ENCODE measurements at regions not wholly inside any gene's neighbourhood (a gene's known extent, or its start where the extent isn't known, plus 50 kb on each side); places are given as distances from the start of the nearest gene placed in this dataset.

DNA sequence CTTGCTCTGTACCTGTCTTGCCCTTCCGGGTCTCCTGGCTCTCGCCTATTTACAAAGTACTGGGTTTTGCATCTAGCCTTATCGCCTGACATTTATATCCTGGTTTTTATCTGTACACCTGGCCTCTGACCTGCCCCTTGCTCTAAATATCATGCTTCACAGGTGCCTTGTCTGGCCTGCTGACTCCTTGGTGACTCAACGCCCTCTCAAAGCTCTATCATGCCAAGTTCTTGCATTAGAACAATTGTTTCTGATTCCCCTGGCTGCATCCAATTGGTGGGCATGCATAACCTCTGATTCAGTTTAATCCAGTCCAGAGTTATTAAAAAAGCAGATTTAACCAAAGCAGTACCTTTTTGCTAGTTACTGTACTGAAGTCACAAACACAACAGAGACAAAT, 113.9 kb upstream of the CCDC68 start:
- Histone ChIP-seq H3K79me2 (ENCODE audit: insufficient read depth, low read length) (no peaks in the 10 kb centered on the region), H3K36me3 (ENCODE audit: control insufficient read depth in 1 of 2, insufficient read depth in 2 of 2, low read length in 2 of 2) (no peaks in the 10 kb centered on the region), H4K20me1 (ENCODE audit: insufficient read depth) (no peaks in the 10 kb centered on the region), H3K27ac (ENCODE audit: low read depth, low read length) (no peak overlapping the region), H3K4me1 (ENCODE audit: control insufficient read depth in 1 of 2, insufficient read depth in 2 of 2, low read length in 2 of 2) (no peaks in the 10 kb centered on the region), H3K9me2 (ENCODE audit: insufficient read depth) (no peaks in the 10 kb centered on the region), H3K27me3 (ENCODE audit: insufficient read depth, low read length) (peaks cover 12% of the 10 kb centered on the region; the same call in 1 of the 2 replicates), H3K4me2 (ENCODE audit: low read length) (no peak overlapping the region), H3K9ac (ENCODE audit: low read length) (no peak overlapping the region), H3K4me3 (replicated peaks in 1 of 2; ENCODE audit: low read depth in 1 of 2, low read length in 2 of 2) (no peak overlapping the region), H2AFZ (ENCODE audit: low read depth, low read length, poor library complexity, severe bottlenecking) (no peak overlapping the region), H3K9me3 (ENCODE audit: control insufficient read depth in 1 of 2, insufficient read depth in 1 of 2, low read depth in 1 of 2, low read length in 2 of 2) (no peaks in the 10 kb centered on the region)
- ChIA-PET POLR2A (no interaction called here), RAD21 (ENCODE audit: low non-redundant PET in 1 of 2, low total read pairs in 2 of 2, uncharacterized antibody in 2 of 2, unreplicated experiment in 2 of 2) (no interaction called here), CTCF (no interaction called here)
- intact Hi-C loops (cut with micrococcal nuclease) = no loop called here
- DNase-seq (ENCODE audit: low read depth, low spot score) = no peak
- TF ChIP-seq SP1 (IDR thresholded peaks at IDR 0.05; ENCODE audit: low read depth) (no peak), ZFX (IDR thresholded peaks at IDR 0.05) (no peak), EGR1 (IDR thresholded peaks at IDR 0.05; ENCODE audit: low read depth) (no peak)
- TF ChIP-seq, protein P1, sequence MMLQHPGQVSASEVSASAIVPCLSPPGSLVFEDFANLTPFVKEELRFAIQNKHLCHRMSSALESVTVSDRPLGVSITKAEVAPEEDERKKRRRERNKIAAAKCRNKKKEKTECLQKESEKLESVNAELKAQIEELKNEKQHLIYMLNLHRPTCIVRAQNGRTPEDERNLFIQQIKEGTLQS (IDR thresholded peaks at IDR 0.05) = no peak
- no TSS peak for BruUV-seq (replicated peaks)
- no peak for ATAC-seq

DNA sequence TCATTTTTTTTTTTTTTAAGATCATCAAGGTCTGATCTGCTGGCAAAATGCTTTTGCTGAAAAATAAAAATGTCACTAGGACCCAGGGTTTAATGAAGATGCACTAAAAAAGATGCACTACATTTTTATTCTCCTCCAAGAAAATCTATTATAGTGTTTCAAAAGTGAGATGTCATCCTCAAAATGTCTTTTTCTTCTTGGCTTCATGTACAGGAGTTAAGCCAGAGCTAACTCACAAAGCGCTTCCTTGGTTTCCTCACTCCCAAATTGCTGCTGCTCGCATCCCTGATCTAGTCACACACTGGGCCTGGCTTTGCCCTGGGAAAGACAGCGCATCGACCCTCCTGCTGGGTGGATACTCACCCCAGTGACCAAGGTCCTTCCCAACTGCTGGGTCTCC, 113.4 kb upstream of the CCDC68 start:
- Histone ChIP-seq H3K27me3 (ENCODE audit: insufficient read depth, low read length) (peaks cover 12% of the 10 kb centered on the region; the same call in 1 of the 2 replicates), H3K27ac (ENCODE audit: low read depth, low read length) (no peak overlapping the region), H3K4me3 (replicated peaks in 1 of 2; ENCODE audit: low read depth in 1 of 2, low read length in 2 of 2) (no peak overlapping the region), H3K79me2 (ENCODE audit: insufficient read depth, low read length) (no peaks in the 10 kb centered on the region), H4K20me1 (ENCODE audit: insufficient read depth) (no peaks in the 10 kb centered on the region), H3K4me2 (ENCODE audit: low read length) (no peak overlapping the region), H3K9me2 (ENCODE audit: insufficient read depth) (no peaks in the 10 kb centered on the region), H3K4me1 (ENCODE audit: control insufficient read depth in 1 of 2, insufficient read depth in 2 of 2, low read length in 2 of 2) (no peaks in the 10 kb centered on the region), H2AFZ (ENCODE audit: low read depth, low read length, poor library complexity, severe bottlenecking) (no peak overlapping the region), H3K36me3 (ENCODE audit: control insufficient read depth in 1 of 2, insufficient read depth in 2 of 2, low read length in 2 of 2) (no peaks in the 10 kb centered on the region), H3K9me3 (ENCODE audit: control insufficient read depth in 1 of 2, insufficient read depth in 1 of 2, low read depth in 1 of 2, low read length in 2 of 2) (no peaks in the 10 kb centered on the region), H3K9ac (ENCODE audit: low read length) (no peak overlapping the region)
- BruUV-seq (replicated peaks) = no TSS peak
- no peak for ATAC-seq
- no peak for DNase-seq (ENCODE audit: low read depth, low spot score)
- RAD21 ChIA-PET (ENCODE audit: low non-redundant PET in 1 of 2, low total read pairs in 2 of 2, uncharacterized antibody in 2 of 2, unreplicated experiment in 2 of 2) = no interaction called here
- intact Hi-C loops (cut with micrococcal nuclease) = no loop called here
- POLR2A ChIA-PET = no interaction called here
- CTCF ChIA-PET = no interaction called here
- TF ChIP-seq POLR2AphosphoS5 (IDR thresholded peaks at IDR 0.05; ENCODE audit: low read depth, low read length) (no peak), ZFX (IDR thresholded peaks at IDR 0.05) (no peak), JUND (IDR thresholded peaks at IDR 0.05) (no peak), SP1 (IDR thresholded peaks at IDR 0.05; ENCODE audit: low read depth) (no peak), ELF1 (IDR thresholded peaks at IDR 0.05; ENCODE audit: borderline replicate concordance, low read depth) (no peak), EGR1 (IDR thresholded peaks at IDR 0.05; ENCODE audit: low read depth) (no peak), CEBPB (IDR thresholded peaks at IDR 0.05; ENCODE audit: low read depth) (no peak), CBX3 (IDR thresholded peaks at IDR 0.05; ENCODE audit: low read depth) (no peak)
- TF ChIP-seq, protein P2, sequence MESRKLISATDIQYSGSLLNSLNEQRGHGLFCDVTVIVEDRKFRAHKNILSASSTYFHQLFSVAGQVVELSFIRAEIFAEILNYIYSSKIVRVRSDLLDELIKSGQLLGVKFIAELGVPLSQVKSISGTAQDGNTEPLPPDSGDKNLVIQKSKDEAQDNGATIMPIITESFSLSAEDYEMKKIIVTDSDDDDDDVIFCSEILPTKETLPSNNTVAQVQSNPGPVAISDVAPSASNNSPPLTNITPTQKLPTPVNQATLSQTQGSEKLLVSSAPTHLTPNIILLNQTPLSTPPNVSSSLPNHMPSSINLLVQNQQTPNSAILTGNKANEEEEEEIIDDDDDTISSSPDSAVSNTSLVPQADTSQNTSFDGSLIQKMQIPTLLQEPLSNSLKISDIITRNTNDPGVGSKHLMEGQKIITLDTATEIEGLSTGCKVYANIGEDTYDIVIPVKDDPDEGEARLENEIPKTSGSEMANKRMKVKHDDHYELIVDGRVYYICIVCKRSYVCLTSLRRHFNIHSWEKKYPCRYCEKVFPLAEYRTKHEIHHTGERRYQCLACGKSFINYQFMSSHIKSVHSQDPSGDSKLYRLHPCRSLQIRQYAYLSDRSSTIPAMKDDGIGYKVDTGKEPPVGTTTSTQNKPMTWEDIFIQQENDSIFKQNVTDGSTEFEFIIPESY (IDR thresholded peaks at IDR 0.05; ENCODE audit: extremely low read depth, insufficient replicate concordance, low read length) = no peak
- TF ChIP-seq, protein P3, sequence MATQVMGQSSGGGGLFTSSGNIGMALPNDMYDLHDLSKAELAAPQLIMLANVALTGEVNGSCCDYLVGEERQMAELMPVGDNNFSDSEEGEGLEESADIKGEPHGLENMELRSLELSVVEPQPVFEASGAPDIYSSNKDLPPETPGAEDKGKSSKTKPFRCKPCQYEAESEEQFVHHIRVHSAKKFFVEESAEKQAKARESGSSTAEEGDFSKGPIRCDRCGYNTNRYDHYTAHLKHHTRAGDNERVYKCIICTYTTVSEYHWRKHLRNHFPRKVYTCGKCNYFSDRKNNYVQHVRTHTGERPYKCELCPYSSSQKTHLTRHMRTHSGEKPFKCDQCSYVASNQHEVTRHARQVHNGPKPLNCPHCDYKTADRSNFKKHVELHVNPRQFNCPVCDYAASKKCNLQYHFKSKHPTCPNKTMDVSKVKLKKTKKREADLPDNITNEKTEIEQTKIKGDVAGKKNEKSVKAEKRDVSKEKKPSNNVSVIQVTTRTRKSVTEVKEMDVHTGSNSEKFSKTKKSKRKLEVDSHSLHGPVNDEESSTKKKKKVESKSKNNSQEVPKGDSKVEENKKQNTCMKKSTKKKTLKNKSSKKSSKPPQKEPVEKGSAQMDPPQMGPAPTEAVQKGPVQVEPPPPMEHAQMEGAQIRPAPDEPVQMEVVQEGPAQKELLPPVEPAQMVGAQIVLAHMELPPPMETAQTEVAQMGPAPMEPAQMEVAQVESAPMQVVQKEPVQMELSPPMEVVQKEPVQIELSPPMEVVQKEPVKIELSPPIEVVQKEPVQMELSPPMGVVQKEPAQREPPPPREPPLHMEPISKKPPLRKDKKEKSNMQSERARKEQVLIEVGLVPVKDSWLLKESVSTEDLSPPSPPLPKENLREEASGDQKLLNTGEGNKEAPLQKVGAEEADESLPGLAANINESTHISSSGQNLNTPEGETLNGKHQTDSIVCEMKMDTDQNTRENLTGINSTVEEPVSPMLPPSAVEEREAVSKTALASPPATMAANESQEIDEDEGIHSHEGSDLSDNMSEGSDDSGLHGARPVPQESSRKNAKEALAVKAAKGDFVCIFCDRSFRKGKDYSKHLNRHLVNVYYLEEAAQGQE (IDR thresholded peaks at IDR 0.05; ENCODE audit: low read depth) = no peak
- TF ChIP-seq, protein P4, sequence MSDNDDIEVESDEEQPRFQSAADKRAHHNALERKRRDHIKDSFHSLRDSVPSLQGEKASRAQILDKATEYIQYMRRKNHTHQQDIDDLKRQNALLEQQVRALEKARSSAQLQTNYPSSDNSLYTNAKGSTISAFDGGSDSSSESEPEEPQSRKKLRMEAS (IDR thresholded peaks at IDR 0.05) = no peak
- TF ChIP-seq, protein P5, sequence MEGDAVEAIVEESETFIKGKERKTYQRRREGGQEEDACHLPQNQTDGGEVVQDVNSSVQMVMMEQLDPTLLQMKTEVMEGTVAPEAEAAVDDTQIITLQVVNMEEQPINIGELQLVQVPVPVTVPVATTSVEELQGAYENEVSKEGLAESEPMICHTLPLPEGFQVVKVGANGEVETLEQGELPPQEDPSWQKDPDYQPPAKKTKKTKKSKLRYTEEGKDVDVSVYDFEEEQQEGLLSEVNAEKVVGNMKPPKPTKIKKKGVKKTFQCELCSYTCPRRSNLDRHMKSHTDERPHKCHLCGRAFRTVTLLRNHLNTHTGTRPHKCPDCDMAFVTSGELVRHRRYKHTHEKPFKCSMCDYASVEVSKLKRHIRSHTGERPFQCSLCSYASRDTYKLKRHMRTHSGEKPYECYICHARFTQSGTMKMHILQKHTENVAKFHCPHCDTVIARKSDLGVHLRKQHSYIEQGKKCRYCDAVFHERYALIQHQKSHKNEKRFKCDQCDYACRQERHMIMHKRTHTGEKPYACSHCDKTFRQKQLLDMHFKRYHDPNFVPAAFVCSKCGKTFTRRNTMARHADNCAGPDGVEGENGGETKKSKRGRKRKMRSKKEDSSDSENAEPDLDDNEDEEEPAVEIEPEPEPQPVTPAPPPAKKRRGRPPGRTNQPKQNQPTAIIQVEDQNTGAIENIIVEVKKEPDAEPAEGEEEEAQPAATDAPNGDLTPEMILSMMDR (IDR thresholded peaks at IDR 0.05 in 2 of 3, conservative IDR thresholded peaks at IDR 0.05 in 1 of 3; ENCODE audit: borderline replicate concordance in 1 of 3, insufficient read depth in 1 of 3, low read depth in 2 of 3, low read length in 2 of 3) = no peak

All from HCT116 (cell line).